PC-9 (cell line): ENCODE measurements at regions not wholly inside any gene's neighbourhood (a gene's known extent, or its start where the extent isn't known, plus 50 kb on each side); places are given as distances from the start of the nearest gene placed in this dataset.

ENCODE experiments used
- CTCF ChIP-seq: fragments of 200-600 bp; sonication (generic); conservative IDR thresholded peaks from 2 replicates; pipeline ENCODE4 v1.6.1; 2017; ENCODE audit warnings: mixed run types, antibody characterized with exemption, mild to moderate bottlenecking, moderate library complexity
- EZH2 ChIP-seq: fragments of 200-600 bp; sonication (generic); IDR thresholded peaks from 2 replicates; pipeline ENCODE4 v1.8.0; 2017; ENCODE audit warnings: antibody characterized with exemption, low read depth

GRCh38 chr9:126559296-126559695 lies 54.4 kb upstream of the LMX1B start:
- TF ChIP-seq CTCF (no peak), EZH2 (no peak)
